AG04450 (cell line): ENCODE measurements at regions not wholly inside any gene's neighbourhood (a gene's known extent, or its start where the extent isn't known, plus 50 kb on each side); places are given as distances from the start of the nearest gene placed in this dataset. TPM values are rescaled to one million over a fixed set of nuclear protein-coding genes. Genes with fewer than 3 reads are reported as not detected.

Experiments used
- CTCF ChIA-PET: fragments of 300-600, 350-600 bp; formaldehyde crosslinking; extraction: SDS; loops from one replicate; lab custom pipeline; 2022; ENCODE audit warnings: antibody characterized with exemption, inconsistent platforms; lab: Charles Lee
- POLR2A ChIA-PET: fragments of 350-600 bp; formaldehyde crosslinking; extraction: SDS; loops from one replicate; lab custom pipeline; 2021; ENCODE audit warnings: antibody characterized with exemption, inconsistent platforms; lab: Yijun Ruan, JAX
- DNase-seq: peaks from one replicate; pipeline ENCODE4 v3.0.0-alpha.2; 2011; ENCODE audit warnings: low read depth, low spot score
- H3K27ac ChIP-seq: one replicate; pipeline ENCODE4 v1.5.1; 2012; ENCODE audit warnings: low read depth, low read length, control low read depth
- H3K27me3 ChIP-seq: one replicate; pipeline ENCODE4 v1.6.0; 2012; ENCODE audit warnings: low read length; ENCODE audit not compliant: control insufficient read depth, insufficient read depth
- H3K4me3 ChIP-seq: 2 replicates; pipeline ENCODE4 v1.5.1; 2011; ENCODE audit warnings: mild to moderate bottlenecking, low read depth, low read length, control low read depth
- H3K9me3 ChIP-seq: 2 replicates; pipeline ENCODE4 v1.5.1; 2012; ENCODE audit warnings: low read length; ENCODE audit not compliant: control insufficient read depth, insufficient read depth
- CTCF ChIP-seq: IDR thresholded peaks from 2 replicates; pipeline ENCODE4 v1.5.1; 2011; ENCODE audit warnings: low read depth, low read length, control low read depth, inconsistent platforms
- small RNA-seq: library from RNA; depleted of rRNA; stranded (forward); fragments of <200 nt; gene quantifications from one replicate; pipeline ENCODE3, GENCODE V24; 2012; ENCODE audit warnings: low read depth; ENCODE audit not compliant: insufficient read length

- CTCF ChIA-PET = no interaction called here
- no peak for DNase-seq
- no peaks in the 10 kb centered on the region for H3K9me3 ChIP-seq
- H3K27me3 ChIP-seq = no peaks in the 10 kb centered on the region
- no peak overlapping the region for H3K4me3 ChIP-seq
- POLR2A ChIA-PET = no interaction called here
- no peak for TF ChIP-seq CTCF
- H3K27ac ChIP-seq = no peak overlapping the region
Measured at GRCh38 chr1:147046189-147046862, 108.2 kb downstream of the NBPF12 start.

Small RNAs in the stretch of these regions (small RNA-seq; reads per million reads assigned to genes)
- gene RNU1-151P = not detected
